PC-9 (cell line): ENCODE measurements at regions not wholly inside any gene's neighbourhood (a gene's known extent, or its start where the extent isn't known, plus 50 kb on each side); places are given as distances from the start of the nearest gene placed in this dataset.

Experiments used
- EZH2 ChIP-seq: fragments of 200-600 bp; sonication (generic); IDR thresholded peaks from 2 replicates; pipeline ENCODE4 v1.8.0; 2017; ENCODE audit warnings: antibody characterized with exemption, low read depth
- TF ChIP-seq, protein P1 (sequence below): fragments of 200-600 bp; sonication (generic); conservative IDR thresholded peaks from 2 replicates; pipeline ENCODE4 v1.6.1; 2017; ENCODE audit warnings: mixed run types, antibody characterized with exemption, mild to moderate bottlenecking, moderate library complexity

DNA sequence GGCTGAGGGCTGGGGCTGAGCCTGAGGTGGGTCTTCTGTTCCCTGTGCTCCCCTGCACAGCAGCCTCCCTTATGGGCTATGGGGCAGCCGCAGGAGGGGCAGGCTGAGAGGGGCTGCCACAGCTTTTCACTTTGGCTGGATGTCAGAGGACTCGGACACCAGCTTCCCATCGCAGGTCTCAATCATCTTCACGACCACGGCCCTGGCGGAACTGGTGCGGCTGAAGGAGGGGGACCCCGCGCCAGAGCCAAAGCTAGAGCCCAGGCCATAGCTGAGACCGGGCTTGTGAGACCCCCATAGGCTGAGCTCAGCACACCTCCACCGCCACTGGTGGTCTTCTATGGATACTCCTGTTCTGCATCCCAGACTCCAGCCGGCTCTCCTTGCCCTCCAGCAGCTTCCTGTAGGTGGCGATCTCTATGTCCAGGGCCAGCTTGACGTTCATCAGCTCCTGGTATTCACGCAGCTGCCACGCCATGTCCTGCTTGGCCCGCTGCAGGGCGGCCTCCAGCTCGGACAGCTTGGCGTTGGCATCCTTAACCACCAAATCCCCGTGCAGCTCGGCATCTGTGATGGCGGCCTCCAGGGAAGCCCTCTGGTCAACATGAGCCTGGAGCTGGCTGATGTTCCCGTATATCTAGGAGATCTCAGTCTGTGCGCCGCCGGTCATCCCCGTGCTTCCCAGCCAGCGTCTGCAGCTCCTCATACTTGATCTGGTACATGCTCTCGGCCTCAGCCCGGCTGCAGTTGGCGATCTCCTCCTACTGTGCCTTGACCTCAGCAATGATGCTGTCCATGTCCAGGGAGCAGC is 181.7 kb upstream of the SYNPR start:
- TF ChIP-seq, protein P1, sequence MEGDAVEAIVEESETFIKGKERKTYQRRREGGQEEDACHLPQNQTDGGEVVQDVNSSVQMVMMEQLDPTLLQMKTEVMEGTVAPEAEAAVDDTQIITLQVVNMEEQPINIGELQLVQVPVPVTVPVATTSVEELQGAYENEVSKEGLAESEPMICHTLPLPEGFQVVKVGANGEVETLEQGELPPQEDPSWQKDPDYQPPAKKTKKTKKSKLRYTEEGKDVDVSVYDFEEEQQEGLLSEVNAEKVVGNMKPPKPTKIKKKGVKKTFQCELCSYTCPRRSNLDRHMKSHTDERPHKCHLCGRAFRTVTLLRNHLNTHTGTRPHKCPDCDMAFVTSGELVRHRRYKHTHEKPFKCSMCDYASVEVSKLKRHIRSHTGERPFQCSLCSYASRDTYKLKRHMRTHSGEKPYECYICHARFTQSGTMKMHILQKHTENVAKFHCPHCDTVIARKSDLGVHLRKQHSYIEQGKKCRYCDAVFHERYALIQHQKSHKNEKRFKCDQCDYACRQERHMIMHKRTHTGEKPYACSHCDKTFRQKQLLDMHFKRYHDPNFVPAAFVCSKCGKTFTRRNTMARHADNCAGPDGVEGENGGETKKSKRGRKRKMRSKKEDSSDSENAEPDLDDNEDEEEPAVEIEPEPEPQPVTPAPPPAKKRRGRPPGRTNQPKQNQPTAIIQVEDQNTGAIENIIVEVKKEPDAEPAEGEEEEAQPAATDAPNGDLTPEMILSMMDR: no peak
- no peak for TF ChIP-seq EZH2
